ENCODE measurements at regions not wholly inside any gene's neighbourhood (a gene's known extent, or its start where the extent isn't known, plus 50 kb on each side); places are given as distances from the start of the nearest gene placed in this dataset.

GRCh38 chr9:116064970-116065369 is 88.6 kb upstream of the PAPPA start:
- TF ChIP-seq ZNF430 (CRISPR knock-in tag; IDR thresholded peaks at IDR 0.05) = no peak
- TF ChIP-seq CTCF (CRISPR knock-in tag; IDR thresholded peaks at IDR 0.05) = no peak
- TF ChIP-seq KDM1A (CRISPR knock-in tag; IDR thresholded peaks at IDR 0.05) = no peak
- no peak for TF ChIP-seq RNF219 (CRISPR knock-in tag; IDR thresholded peaks at IDR 0.05)
- no peak for TF ChIP-seq JUN (CRISPR knock-in tag; IDR thresholded peaks at IDR 0.05)
- no peak for TF ChIP-seq SP4 (CRISPR knock-in tag; IDR thresholded peaks at IDR 0.05)
- no peak for TF ChIP-seq ZBTB43 (CRISPR knock-in tag; conservative IDR thresholded peaks at IDR 0.05)
- TF ChIP-seq ZNF766 (CRISPR knock-in tag; IDR thresholded peaks at IDR 0.05; ENCODE audit: borderline replicate concordance) = no peak
